NCI-H2196 (cell line): ENCODE measurements at regions not wholly inside any gene's neighbourhood (a gene's known extent, or its start where the extent isn't known, plus 50 kb on each side); places are given as distances from the start of the nearest gene placed in this dataset.
A peak's percentile ranks its signal among the peaks of the same experiment; 100 is the strongest.

Experiments used
- DNase-seq: peaks from one replicate; lab custom pipeline; 2025; ENCODE audit not compliant: unreplicated experiment; lab: John Stamatoyannopoulos, UW

DNA sequence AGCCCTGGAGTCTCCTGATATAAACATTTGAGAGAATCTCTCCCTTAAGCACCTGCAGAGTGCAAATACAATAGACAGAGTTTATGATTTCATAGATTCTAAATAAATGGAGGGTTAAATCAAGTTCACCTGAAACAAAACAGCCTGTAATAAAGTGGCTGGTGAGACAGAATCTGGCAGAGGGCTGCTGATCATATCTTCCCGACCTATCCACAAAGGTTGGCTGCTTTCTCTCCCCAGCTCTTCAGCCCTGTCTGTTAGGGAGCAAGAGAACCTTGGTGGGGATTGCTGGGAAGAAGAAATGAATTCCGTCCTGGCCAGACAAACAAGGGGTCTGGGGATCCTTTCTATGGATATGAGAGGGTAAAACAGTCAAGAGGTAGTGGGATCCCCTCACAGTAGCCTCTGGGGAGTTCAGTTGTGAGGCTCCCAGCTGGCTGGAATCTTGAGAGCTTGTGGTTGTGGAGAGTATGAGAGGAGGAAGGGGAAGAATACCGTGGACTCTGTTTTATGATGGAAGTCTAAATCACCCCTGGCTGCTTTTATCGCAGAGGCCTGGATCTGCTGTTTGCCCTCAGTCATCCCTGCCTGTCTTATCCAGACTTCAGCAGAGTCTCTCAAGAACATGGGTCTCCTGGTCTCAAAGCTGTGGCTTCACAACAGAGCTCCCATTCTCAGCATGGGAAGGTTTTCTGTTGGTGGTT is 451.3 kb downstream of the NTRK3 start:
- DNase-seq = peak; percentile 4

DNA sequence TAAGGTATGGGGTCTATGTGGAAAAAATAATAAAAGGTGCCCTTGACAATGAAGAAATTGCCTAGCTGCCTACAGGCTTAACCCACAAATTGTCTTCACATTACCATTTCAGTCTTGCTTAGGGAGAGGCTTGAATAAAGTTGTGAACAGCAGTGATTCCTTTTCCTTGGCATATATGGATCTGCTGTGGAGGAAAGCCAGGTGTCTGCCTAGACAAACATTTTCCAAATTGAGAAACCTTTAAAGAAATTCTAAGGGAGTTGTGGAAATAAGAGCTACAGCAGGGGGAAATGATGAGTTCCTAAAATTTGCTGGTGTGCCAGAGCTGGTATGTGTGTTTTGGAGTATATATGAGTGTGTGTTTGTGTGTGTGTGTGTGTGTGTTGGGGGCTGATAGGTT is 452.1 kb downstream of the NTRK3 start:
- DNase-seq = no peak

DNA sequence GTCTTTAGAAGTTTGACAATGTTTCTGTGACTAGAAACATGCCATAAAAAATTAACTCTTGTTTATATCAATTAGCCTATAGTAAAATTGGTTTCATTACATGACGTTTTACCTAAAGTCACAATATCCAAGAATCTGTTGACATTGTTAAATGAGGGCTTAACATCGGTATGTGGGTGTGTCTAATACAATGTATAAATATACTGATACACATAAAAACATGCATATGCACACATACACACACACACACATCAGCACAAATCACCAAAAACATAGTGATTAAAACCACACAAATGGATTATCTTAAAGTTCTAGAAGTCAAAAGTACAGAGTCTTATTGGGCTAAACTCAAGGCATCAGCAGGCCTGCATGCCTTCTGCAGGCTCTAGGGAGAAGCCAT is 456.7 kb downstream of the NTRK3 start:
- no peak for DNase-seq

DNA sequence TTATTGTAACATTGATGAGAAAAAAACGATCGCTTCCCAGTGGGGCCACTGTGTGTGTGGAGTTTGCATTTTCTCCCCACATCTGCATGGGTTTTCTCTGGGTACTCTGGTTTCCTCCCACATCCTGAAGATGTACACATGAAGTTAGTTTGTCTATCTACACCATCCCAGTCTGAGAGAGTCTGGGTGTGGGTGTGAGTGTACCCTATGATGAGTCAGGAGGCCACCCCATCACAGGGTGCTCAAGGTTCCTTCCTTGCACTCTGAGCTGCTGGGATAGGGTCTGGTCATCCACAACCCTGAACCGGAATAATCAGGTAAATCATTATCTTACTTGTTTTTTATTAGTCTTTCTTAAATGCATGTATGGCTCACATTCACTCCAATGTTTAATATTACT is 457.1 kb downstream of the NTRK3 start:
- no peak for DNase-seq

DNA sequence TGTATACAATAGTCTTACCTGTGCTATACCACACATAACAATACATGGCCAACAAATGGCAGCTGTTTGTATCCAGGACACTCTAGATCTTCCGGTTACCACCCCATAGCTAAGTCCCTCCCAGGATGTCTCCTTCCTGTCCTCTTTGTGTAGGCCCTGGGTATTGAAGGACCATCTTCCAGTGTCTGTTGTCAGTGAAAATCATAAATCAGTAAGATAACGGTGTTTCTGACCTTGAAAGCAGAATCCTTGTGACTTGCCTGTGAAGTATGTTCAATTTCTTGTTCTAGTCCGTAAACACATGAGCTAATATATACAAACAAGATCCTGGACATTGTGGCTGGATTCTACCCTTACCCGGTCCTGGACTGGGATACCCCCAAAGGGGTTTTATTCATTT is 462.8 kb downstream of the NTRK3 start:
- no peak for DNase-seq

DNA sequence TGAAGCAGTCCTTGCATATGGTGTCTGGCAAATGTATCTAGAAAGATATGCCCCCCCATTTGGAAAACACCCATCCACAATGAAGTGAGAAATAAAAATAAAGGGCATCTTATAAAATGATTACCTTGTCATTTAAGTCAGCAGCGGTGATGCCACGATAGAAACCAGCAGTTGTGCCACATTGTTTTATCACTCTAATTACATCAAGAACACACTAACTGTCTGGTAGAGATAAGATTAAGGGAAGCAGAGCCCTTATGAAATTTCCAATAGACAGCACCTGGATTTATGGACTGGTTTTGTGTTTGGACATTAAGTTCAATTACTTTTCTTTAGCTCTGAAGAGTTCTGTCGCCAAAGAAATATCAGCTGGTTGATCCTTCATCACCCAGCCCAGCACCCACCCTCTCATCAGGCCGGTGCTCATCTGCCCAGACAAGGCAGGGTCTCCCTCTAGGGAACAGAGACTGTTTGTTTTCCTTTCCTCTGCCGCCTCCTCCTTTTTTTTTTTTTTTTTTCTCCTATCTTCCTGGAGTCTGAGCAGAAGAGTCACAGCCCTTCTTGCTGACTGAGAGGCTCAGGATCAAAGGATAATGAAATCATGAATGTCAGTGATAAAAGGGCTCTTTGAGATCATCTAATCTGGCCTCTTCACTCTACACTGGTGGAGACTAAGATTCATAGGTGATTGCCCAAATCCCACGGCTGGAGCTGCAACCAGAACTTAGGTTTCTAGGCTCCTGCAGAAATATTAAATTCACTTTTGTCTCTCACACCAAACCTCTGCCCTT is 464.1 kb downstream of the NTRK3 start:
- DNase-seq = no peak

DNA sequence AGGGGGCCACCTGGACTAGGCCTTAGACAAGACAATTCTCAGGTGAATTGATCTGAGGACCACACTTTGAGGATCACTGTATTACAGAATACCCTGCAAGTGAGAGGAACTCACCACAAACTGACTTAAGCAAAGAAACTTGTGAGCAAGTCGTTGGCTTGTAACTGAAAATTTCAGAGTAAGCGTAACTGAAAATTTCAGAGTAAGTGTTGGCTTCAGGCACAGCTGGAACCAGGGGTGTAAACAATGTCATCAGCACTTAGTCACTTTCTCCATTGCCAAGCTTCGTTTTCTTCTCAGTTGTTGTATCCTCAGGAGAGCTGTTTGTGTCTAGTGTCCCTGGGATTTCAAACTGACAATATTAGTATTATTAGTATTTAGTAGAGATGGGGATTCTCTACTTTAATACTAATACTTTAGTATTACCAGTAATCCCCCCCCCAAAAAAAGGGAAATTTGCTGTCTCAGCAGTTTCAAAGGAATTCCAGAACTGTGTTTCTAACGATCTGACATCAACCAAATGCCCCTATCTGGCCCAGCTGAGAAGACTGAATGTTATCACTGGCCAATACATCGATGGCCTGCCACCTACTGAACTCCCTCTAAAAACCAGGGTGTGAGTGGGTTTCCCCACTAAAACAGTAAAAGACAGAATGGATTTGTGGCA is 474.4 kb downstream of the NTRK3 start:
- DNase-seq = no peak

DNA sequence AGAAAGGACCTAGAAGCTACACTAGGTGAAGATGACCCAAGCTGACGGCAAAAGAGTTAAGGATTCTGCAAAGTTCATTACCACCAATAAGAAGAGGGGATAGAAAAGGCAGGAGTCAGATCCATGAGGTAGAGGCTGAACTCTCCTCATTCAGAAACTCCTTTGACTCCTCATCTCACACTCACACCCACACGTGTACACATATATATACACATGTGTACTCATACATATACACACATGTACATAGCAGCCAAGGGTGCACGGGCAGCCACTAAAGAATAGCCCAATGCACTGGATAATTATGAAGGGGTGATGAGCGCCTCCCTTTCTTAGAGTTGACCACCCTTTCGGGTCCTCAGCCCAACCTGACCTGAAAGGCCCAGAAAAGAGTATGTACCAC is 476.8 kb downstream of the NTRK3 start:
- DNase-seq = no peak

DNA sequence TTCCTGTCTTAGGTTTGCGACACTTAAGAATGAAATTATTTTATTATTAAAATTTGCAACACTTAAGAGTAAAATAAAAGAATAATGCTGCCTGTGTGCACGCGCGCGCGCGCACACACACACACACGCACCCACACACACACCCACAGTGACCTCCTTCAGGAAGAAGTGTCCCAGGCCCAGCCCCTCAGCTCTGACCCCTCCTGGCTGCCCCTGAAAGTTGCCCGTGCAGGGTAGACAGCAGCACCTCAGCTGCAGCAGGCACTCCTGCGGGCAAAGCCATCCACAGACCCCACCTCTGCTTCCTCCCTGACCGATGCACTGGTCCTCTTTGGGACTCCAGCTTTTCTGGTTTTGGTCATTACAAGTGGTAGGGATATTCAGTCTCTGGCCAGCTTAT is 478.2 kb downstream of the NTRK3 start:
- no peak for DNase-seq

DNA sequence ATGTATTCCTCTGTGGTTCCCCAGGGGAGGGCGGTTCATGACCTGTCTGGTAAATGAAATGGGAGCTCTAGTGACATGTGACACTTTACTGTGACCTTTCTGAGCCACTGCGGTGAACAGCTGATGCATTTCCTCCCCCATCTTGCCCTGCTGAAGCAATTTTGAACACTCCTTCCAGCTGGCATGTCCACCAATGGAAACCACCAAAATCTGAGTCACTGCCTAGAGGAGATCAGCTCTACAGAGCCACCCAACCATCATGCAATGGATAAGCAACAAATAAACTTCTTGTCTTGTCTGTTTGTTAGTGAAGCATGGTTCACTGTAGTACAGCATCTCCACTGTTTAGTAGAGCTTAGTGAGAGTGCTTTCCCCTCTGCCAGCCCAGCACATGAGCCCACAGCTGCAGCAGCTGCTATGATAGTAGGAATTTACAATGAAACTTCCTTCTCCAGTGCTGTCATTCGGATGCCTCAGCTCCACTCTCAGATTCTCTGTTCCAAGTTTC is 479.4 kb downstream of the NTRK3 start:
- no peak for DNase-seq

DNA sequence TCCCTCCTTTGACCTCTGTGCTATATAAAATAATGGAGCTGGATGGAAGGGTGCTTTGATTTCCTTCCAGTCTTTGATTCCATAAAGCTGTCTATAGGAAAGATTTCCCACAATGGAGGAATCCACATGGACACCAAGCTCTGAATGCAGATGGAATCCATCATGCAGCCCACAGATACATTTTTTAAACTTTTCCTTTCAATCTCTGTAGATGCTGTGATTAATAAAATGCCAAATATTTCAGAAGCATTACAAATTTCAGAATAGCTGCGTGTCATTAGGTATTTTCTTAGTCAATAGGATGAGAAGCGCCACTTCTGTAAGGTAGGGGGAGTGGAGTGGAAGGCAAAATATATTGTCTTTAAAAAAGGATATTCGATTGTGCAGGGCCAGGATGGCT is 489.0 kb downstream of the NTRK3 start:
- no peak for DNase-seq

DNA sequence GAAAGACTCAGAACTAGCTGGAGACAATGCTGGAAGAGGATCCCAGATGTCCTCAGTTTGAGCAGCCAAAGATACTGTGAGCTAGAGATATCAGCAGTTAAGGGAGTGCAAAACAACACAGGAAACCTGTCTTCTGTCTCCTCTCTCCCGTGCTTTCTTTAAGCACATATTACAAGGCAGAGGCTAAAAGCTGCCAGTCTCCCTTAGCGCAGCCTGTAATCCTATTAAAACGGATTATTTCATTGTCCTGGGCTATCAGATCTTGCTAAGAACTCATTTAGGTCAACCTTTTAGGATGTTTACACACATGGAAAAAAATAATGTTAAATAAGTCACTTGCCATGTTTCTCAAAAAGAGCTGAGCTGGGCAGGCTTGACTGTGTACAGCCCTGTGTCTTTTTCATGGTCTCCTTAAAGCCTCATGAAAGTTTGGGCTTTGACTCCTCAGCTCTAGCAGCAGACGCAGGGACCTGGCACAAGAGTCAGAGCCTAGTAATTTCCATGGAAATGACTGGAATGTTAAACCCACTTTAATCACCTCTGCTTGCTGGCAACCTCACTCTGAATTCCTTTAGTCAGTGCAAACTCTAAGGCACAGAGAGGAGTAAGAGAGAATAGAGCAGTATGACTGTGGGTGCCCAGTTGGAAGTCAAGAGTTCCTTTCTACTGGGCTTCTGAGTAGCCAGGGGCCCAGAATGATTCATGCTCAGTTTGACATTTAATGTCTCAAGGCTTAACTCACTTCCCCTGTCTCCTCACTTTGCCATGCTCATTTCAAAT is 491.9 kb downstream of the NTRK3 start:
- no peak for DNase-seq

DNA sequence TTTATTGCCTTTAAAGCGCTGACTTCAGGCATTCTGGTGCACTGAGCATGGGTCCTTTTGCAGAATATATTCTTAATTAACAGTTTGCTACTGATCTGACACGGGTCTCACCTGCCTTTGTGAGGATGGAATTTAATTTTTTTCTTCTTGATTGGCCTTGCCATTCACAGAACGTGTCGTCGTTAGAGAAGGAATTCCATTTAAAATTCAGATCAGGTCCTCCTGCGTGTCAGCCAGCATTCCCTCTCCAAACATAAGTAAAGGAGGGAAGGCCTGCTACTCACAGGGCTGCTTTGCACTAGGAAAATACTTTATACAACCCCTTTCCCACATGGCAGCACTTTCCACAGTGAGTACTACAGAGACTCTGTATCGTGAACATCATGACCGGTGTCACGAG is 492.7 kb downstream of the NTRK3 start:
- DNase-seq = no peak

DNA sequence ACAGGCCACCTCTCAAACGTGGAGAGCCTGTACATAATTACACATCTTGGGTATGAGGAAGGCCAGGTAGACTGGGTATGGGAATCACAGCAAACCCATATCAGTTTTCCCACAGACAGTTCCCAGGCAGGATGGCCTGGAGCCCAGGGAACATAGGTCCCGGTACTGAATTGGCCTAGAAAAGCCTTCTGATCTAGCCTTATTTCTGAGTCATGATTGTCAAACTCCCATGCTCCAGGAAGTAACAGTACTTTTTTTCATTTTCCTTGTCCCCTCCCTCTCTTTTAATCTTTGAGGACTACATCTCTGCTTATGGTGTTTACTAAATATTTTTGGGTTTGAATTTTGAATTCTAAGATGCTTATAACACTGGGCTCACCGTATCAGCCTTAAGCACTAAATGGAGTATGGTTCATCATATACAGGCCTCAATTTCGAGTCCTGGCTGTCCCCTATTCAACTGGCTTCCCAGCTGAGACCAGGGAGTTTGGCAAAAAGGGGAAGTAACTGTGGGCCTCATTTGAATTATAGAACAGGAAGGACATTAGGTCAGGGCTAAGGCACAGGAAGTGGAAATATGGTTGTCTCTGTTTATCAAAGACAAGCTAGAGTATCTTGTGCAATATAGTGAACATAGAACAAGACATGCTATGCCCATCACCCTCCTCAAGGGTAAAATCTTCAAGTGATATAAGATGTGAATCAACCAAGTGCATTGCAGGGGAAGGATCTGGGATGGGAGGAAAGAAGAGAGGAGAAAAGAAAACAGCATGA is 494.6 kb downstream of the NTRK3 start:
- DNase-seq = no peak

DNA sequence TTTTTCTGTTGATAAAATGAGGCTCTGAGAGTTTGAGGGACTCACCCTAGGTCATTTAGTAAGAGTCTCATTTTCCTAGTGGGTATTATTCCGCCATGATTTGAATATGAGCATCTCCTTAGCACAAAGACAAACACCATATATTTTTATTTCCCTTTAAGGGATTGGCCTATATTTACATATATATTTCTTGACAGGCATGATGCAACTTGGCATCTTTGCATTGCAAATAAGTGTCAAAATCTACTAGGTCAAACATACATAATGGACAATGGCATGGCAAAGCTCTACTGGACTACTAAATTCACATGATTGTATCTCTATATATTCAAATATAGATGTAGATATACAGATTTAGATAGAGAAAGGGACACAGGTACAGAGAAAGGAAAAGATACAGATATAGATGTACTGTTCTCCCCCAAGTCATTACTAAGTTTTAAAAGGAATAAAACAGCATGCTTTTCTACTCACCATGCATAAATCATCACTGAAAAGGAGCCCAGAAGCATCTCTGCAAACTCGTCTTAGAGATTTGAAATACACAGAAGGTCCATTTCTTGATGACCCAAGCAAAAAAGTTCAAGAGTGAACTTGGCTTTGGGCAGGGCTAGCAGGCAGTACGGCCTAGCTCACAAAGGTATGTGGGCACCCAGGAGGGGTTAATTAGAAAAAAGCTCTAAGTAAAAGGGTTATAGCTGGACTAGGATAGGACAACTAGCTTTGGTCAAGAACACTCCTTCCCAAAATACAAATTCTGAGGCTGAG is 495.8 kb downstream of the NTRK3 start:
- DNase-seq = no peak

DNA sequence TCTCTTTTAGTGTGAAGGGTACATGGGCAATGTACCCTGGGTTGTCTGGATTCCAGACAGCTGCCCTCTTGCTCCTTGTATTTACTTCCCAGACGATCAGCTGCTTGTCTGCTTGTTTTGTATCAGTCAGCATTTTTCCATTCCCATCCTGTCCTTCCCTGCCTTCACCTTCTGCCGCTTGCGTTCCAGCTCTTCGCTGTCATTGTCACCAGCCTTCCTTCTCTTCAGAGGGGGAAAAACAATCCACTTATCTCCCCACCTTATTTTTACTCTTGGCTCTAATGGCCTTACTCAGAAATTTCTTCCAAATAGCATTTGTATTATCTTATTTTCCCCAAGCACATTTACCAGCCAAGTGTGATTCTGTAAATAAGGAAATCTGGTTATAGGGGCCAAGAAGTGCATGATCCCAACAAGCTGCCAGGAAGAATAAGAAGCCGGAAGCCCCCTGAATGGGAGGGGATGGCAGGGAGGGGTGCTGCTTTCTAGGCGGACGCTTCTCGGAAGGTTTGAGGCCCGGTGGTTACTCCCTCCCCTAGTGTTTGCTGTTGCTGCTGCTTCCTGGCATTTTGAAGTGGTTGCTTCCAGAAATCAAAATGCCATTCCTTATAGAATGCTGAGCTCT is 497.6 kb downstream of the NTRK3 start:
- no peak for DNase-seq

DNA sequence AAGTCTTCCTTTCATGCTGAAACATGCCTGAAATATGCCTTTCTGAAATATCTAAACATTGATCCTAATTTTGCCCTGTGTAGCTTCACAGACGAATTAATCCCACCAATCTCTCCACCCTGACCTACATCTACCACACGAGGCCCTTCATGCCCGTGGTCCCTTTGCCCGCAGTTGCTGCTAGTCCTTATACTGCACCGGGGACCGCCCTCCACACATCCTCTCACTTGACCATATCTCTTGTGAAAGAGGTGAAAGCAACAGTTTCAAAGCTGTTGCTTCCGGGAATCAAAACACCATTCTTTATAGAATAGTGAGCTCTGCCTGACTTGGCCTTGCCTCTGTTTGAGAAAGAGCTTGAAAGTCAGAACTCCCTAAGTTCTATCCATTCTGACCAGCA is 499.5 kb downstream of the NTRK3 start:
- DNase-seq = no peak

DNA sequence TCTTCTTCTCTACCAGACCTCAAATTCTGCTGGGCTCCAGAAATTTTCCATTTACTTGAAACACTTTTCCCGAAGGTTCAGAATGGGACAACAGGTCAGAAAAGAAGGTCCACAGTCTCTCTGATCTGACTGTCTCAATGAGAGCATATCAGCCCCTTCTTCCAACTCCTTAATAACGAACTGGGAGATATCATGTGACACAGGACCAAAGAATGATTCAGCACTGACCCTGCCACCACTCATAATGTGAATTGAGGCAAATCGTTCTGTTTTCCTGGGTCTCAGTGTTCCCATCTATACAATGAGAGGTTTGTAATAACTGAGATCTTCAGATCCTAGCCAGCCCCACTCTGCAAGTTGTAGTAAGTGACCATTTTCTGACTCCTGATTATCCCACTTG is 500.5 kb downstream of the NTRK3 start:
- no peak for DNase-seq

DNA sequence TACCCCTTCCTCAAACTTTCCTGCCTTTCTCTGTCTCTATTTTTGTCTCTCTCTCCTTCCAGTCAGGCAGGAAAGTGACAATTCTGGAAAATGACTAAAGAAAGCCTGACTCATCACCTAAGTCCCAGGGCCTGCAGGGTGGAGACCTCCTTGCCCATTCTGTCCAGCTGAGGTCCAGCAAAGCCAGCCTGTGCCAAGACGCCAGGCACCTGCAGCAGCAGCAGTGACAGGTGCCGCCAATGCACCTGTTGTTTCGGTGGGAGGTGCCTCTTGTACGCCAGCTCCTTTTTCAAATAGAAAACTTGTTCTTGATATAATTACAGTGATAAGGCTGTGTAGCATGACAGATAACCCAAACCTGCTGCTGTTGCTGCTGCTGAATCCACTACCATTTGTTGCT is 501.3 kb downstream of the NTRK3 start:
- DNase-seq = peak; percentile 38
